ENCODE measurements at regions not wholly inside any gene's neighbourhood (a gene's known extent, or its start where the extent isn't known, plus 50 kb on each side); places are given as distances from the start of the nearest gene placed in this dataset.

DNA sequence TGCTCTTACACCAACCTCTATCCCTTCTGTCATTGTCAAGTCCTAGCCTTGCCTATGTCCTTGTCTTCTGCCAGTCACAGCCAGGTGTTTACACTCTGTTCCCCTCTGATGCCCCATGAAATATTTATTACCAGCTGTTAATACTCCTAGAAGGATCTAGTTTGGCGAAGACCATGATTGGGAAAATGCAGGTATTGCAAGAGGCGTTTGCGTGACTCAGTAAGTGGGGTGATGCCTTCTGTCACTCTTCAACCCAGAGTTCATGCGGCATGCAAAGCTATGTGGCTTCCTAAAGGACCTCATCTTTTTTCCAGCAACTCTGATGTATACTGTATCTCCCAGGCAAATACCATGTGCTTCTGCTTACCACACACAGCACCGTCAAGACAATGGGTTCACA is 81.8 kb upstream of the GJB6 start:
- TF ChIP-seq, protein P1, sequence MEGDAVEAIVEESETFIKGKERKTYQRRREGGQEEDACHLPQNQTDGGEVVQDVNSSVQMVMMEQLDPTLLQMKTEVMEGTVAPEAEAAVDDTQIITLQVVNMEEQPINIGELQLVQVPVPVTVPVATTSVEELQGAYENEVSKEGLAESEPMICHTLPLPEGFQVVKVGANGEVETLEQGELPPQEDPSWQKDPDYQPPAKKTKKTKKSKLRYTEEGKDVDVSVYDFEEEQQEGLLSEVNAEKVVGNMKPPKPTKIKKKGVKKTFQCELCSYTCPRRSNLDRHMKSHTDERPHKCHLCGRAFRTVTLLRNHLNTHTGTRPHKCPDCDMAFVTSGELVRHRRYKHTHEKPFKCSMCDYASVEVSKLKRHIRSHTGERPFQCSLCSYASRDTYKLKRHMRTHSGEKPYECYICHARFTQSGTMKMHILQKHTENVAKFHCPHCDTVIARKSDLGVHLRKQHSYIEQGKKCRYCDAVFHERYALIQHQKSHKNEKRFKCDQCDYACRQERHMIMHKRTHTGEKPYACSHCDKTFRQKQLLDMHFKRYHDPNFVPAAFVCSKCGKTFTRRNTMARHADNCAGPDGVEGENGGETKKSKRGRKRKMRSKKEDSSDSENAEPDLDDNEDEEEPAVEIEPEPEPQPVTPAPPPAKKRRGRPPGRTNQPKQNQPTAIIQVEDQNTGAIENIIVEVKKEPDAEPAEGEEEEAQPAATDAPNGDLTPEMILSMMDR (conservative IDR thresholded peaks at IDR 0.05): no peak
- TF ChIP-seq ZFX (IDR thresholded peaks at IDR 0.05): no peak

Data from C4-2B (cell line).